Keratinocyte (primary cell): ENCODE measurements at regions not wholly inside any gene's neighbourhood (a gene's known extent, or its start where the extent isn't known, plus 50 kb on each side); places are given as distances from the start of the nearest gene placed in this dataset.

Source experiments
- DNase-seq: peaks from one replicate; pipeline ENCODE4 v3.0.0-alpha.2; 2011; ENCODE audit warnings: low read depth, missing footprints, low spot score
- FAIRE-seq: peaks from 2 replicates; lab custom pipeline; 2011; peaks lifted over from hg19 to GRCh38; lab: Jason Lieb, UNC
- H2AFZ ChIP-seq: 2 replicates; pipeline ENCODE4 v1.6.0; 2012; ENCODE audit warnings: low read length, control low read depth, inconsistent platforms; ENCODE audit not compliant: control insufficient read depth
- H3K27ac ChIP-seq: 2 replicates; pipeline ENCODE4 v1.5.1; 2011; ENCODE audit warnings: low read length; ENCODE audit not compliant: control insufficient read depth, insufficient read depth
- H3K27me3 ChIP-seq: 3 replicates; pipeline ENCODE4 v1.6.0; 2011; ENCODE audit warnings: low read length; ENCODE audit not compliant: control insufficient read depth, insufficient read depth; ENCODE audit errors: extremely low read depth
- H3K36me3 ChIP-seq, 2 experiments: 2 replicates in 1 of 2; 3 replicates in 1 of 2; pipeline ENCODE4 v1.5.1; 2011; ENCODE audit warnings: low read length in 2 of 2, mild to moderate bottlenecking in 1 of 2; ENCODE audit not compliant: control insufficient read depth in 2 of 2, insufficient read depth in 2 of 2; ENCODE audit errors: extremely low read depth in 1 of 2
- H3K4me1 ChIP-seq: 3 replicates; pipeline ENCODE4 v1.5.1; 2011; ENCODE audit warnings: low read length; ENCODE audit not compliant: control insufficient read depth, insufficient read depth; ENCODE audit errors: extremely low read depth
- H3K4me2 ChIP-seq: 3 replicates; pipeline ENCODE4 v1.6.0; 2011; ENCODE audit warnings: low read depth, low read length; ENCODE audit not compliant: control insufficient read depth, insufficient read depth; ENCODE audit errors: extremely low read depth
- H3K4me3 ChIP-seq, 3 experiments: fragments of 200-600 bp in 1 of 3; sonication (generic) in 1 of 3; 2 replicates in 2 of 3; 3 replicates in 1 of 3; pipeline ENCODE4 v1.5.1; 2011 to 2016; ENCODE audit warnings: low read length in 3 of 3, mild to moderate bottlenecking in 3 of 3, control low read depth in 2 of 3, inconsistent platforms in 1 of 3, low read depth in 1 of 3, mixed read lengths in 1 of 3, mixed run types in 1 of 3, moderate library complexity in 1 of 3; ENCODE audit not compliant: control insufficient read depth in 2 of 3, insufficient read depth in 2 of 3; ENCODE audit errors: extremely low read depth in 1 of 3
- H3K79me2 ChIP-seq: 2 replicates; pipeline ENCODE4 v1.6.0; 2012; ENCODE audit warnings: low read length; ENCODE audit not compliant: control insufficient read depth, insufficient read depth
- H3K9ac ChIP-seq: 3 replicates; pipeline ENCODE4 v1.6.0; 2011; ENCODE audit warnings: low read length; ENCODE audit not compliant: control insufficient read depth, insufficient read depth; ENCODE audit errors: extremely low read depth
- H3K9me1 ChIP-seq: 3 replicates; pipeline ENCODE4 v1.6.0; 2011; ENCODE audit warnings: low read length; ENCODE audit not compliant: control insufficient read depth, insufficient read depth; ENCODE audit errors: extremely low read depth
- H3K9me3 ChIP-seq: 2 replicates; pipeline ENCODE4 v1.5.1; 2012; ENCODE audit warnings: low read depth, low read length; ENCODE audit not compliant: control insufficient read depth
- H4K20me1 ChIP-seq: 3 replicates; pipeline ENCODE4 v1.6.0; 2011; ENCODE audit warnings: low read length; ENCODE audit not compliant: control insufficient read depth, insufficient read depth; ENCODE audit errors: extremely low read depth
- EZH2 ChIP-seq: IDR thresholded peaks from one replicate; pipeline ENCODE4 v1.6.1; 2012; ENCODE audit warnings: inconsistent platforms, mild to moderate bottlenecking, low read length, moderate library complexity
- dilution Hi-C: fragments of 300-500 bp; cut with MboI; formaldehyde crosslinking; loops from one replicate; pipeline ENCODE4 v1.7.0; 2020; ENCODE audit warnings: low sequenced_read_pairs; ENCODE audit not compliant: extremely low pct_ligation_motif_present
- TF ChIP-seq, protein P1 (sequence below), 3 experiments: IDR thresholded peaks in 1 of 3; conservative IDR thresholded peaks in 1 of 3; optimal IDR thresholded peaks in 1 of 3; 2 replicates in 2 of 3; 3 replicates in 1 of 3; pipeline versions ENCODE3 to v1.5.1; 2011; ENCODE audit warnings: low read length in 3 of 3, mild to moderate bottlenecking in 3 of 3, moderate library complexity in 2 of 3, control low read depth in 1 of 3, inconsistent platforms in 1 of 3; ENCODE audit not compliant: insufficient read depth in 2 of 3; ENCODE audit errors: extremely low read depth in 1 of 3

DNA sequence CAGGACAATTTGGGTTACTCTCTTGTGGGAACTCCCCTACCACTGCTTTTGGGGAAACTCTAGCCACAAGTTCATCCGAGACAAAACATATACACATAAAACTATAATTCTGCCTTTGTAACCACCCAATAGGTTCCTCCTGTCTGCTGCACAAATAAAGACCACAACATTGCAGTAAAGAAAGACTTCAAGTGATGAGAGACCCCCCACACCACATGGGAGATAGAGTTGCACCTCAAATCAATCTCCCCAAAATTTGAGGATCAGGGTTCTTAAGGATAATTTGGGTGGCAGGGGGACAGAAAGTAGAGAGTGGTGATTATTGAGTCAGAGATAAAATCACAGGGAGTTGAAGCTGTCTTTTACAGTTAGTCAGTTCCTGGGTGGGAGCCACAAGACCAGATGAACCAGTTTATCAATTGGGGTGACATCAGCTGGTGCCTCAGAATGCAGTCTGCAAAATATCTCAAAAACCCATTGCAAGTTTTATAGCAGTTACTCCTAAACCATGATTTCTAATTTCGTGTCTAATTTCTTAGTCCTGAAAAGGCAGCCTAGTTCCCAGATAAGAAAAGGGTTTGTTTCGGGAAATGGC lies 1348.5 kb downstream of the PCDH9 start:
- Histone ChIP-seq H3K27ac (no peak overlapping the region), H3K4me3 (no peak overlapping the region), H3K9me1 (no peaks in the 10 kb centered on the region), H3K4me2 (no peak overlapping the region), H3K79me2 (no peaks in the 10 kb centered on the region), H3K4me1 (no peaks in the 10 kb centered on the region), H3K9me3 (no peaks in the 10 kb centered on the region), H3K36me3 (no peaks in the 10 kb centered on the region), H3K27me3 (no peaks in the 10 kb centered on the region), H3K9ac (no peak overlapping the region), H2AFZ (no peak overlapping the region), H4K20me1 (no peaks in the 10 kb centered on the region)
- TF ChIP-seq EZH2, result no peak
- TF ChIP-seq, protein P1, sequence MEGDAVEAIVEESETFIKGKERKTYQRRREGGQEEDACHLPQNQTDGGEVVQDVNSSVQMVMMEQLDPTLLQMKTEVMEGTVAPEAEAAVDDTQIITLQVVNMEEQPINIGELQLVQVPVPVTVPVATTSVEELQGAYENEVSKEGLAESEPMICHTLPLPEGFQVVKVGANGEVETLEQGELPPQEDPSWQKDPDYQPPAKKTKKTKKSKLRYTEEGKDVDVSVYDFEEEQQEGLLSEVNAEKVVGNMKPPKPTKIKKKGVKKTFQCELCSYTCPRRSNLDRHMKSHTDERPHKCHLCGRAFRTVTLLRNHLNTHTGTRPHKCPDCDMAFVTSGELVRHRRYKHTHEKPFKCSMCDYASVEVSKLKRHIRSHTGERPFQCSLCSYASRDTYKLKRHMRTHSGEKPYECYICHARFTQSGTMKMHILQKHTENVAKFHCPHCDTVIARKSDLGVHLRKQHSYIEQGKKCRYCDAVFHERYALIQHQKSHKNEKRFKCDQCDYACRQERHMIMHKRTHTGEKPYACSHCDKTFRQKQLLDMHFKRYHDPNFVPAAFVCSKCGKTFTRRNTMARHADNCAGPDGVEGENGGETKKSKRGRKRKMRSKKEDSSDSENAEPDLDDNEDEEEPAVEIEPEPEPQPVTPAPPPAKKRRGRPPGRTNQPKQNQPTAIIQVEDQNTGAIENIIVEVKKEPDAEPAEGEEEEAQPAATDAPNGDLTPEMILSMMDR (optimal IDR thresholded peaks at IDR 0.05 in 1 of 3, IDR thresholded peaks at IDR 0.05 in 1 of 3, conservative IDR thresholded peaks at IDR 0.05 in 1 of 3; ENCODE audit: extremely low read depth in 1 of 3, insufficient read depth in 2 of 3, low read length in 3 of 3), result no peak
- FAIRE-seq, result no peak
- DNase-seq, result no peak
- dilution Hi-C loops, result no loop called here

DNA sequence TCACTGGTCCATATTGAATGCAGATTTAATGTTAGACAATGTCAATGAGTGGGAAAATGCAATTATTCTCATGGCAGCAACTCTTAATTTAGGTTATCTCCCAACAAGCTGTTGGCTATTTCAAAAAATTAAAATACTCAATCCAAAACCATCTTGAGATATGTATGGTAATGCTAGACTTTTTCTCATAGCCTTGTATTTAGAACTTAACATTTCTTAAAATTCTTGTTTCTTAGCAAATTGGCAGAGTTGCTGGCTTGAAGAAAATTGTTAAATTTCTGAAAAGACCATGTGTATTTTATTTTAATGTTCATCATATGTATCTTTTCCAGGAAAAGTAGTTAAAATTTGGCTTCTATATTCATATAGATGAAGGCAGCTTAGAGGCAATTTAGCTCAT lies 1355.1 kb downstream of the PCDH9 start:
- Histone ChIP-seq H3K27ac (no peak overlapping the region), H3K36me3 (no peaks in the 10 kb centered on the region), H3K9me3 (no peaks in the 10 kb centered on the region), H3K27me3 (no peaks in the 10 kb centered on the region), H3K4me3 (no peak overlapping the region), H4K20me1 (no peaks in the 10 kb centered on the region), H3K4me2 (no peak overlapping the region), H3K9me1 (no peaks in the 10 kb centered on the region), H3K9ac (no peak overlapping the region), H3K79me2 (no peaks in the 10 kb centered on the region), H2AFZ (no peak overlapping the region), H3K4me1 (no peaks in the 10 kb centered on the region)
- dilution Hi-C loops, result no loop called here
- FAIRE-seq (no peak), DNase-seq (no peak)
- no peak for TF ChIP-seq EZH2
- TF ChIP-seq, protein P1 (optimal IDR thresholded peaks at IDR 0.05 in 1 of 3, IDR thresholded peaks at IDR 0.05 in 1 of 3, conservative IDR thresholded peaks at IDR 0.05 in 1 of 3; ENCODE audit: extremely low read depth in 1 of 3, insufficient read depth in 2 of 3, low read length in 3 of 3), result no peak
